H1 (cell line): ENCODE measurements at regions not wholly inside any gene's neighbourhood (a gene's known extent, or its start where the extent isn't known, plus 50 kb on each side); places are given as distances from the start of the nearest gene placed in this dataset.

ENCODE experiments used
- JUN ChIP-seq: IDR thresholded peaks from 2 replicates; pipeline ENCODE4 v1.6.1; 2011; ENCODE audit warnings: low read depth, mild to moderate bottlenecking, improper control_type of control experiment, low read length
- KDM5A ChIP-seq: fragments of 200-600 bp; IDR thresholded peaks from 2 replicates; pipeline ENCODE4 v1.7.1; 2012; ENCODE audit warnings: mild to moderate bottlenecking, low read length, inconsistent platforms, mixed read lengths
- MAFK ChIP-seq: IDR thresholded peaks from 2 replicates; pipeline ENCODE4 v1.6.1; 2012; ENCODE audit warnings: low read depth, mild to moderate bottlenecking, improper control_type of control experiment, low read length
- RFX5 ChIP-seq: IDR thresholded peaks from 2 replicates; pipeline ENCODE4 v1.6.1; 2011; ENCODE audit warnings: low read depth, low read length, improper control_type of control experiment, borderline replicate concordance
- TF ChIP-seq, protein P1 (sequence below): IDR thresholded peaks from 2 replicates; pipeline ENCODE4 v1.6.1; 2011; ENCODE audit warnings: low read depth, mild to moderate bottlenecking, low read length; ENCODE audit not compliant: insufficient read depth

DNA sequence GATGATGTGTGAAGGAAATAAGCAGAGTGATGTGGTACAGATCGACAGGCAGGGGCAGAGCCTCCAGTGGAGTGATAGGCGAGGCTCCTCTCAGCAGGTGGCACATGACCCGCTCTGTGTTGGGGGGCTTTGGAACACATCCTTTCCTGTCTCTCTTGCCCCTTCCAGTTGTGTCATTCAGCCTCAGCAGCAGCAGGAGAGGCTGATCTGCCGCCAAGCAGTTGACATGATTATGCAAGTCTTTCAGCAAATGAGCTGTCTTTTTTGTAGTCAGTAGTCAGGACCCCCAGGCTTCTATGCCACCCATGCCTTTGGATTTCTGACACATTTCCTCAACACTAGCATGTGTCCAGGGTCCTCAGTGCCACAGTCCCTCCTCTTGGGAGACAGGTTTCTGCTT, 307.1 kb upstream of the C1orf174 start (continued):
- no peak for TF ChIP-seq MAFK
- no peak for TF ChIP-seq KDM5A
- TF ChIP-seq RFX5, result no peak
- TF ChIP-seq, protein P1, sequence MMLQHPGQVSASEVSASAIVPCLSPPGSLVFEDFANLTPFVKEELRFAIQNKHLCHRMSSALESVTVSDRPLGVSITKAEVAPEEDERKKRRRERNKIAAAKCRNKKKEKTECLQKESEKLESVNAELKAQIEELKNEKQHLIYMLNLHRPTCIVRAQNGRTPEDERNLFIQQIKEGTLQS, result no peak
- no peak for TF ChIP-seq JUN
